ENCODE measurements at regions not wholly inside any gene's neighbourhood (a gene's known extent, or its start where the extent isn't known, plus 50 kb on each side); places are given as distances from the start of the nearest gene placed in this dataset.

DNA sequence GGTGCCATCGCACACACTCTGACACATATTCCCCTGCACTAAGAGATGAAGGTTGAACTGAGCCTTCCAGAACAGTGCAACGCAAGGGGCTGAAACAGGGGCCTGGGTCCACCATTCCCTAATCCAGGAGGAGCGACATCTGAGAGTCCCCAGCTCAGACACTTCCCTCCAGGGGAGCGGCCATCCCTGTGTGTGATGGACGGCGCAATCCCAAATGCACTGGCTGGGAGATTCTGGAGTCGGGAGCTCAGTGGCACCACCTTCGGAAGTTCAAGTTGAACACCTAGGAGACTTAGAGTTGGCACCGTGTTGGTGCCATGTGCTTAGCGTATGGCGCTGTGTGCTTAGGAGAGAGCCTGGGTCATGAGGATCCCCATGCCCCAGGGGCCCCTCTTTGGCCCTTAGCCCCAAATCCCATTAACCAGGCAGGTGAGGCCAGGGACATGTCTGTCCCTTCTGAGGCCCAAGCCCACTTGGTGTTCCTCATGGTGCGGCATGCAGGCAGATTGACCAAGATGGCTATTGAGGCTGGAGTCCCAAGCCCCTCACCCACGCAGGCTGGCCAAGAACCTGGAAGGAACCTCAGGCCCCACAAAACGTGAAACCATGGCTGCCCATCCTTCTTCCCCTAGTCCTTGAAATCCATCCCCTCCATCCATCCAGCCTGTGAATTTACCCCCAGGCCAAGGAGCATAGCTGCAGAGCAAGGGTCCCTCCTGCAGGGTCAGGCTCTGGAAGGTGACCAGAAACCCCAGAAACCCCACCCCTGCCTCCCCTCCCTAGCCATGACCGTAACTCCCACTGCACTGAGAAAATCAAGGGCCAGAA is 114.1 kb upstream of the OTOS start:
- POLR2A ChIA-PET: no interaction called here
- no peak for DNase-seq (ENCODE audit: low read depth, low spot score)
- CTCF ChIA-PET: interaction anchor here (0.8 to 1.5 kb wide), 2 partner anchors 10 to 22 kb away, joined by 3 to 5 read pairs; no protein-coding TSS in a partner anchor
- H3K4me3 ChIP-seq (ENCODE audit: low read depth, low read length): no peak overlapping the region
- TF ChIP-seq, protein P1, sequence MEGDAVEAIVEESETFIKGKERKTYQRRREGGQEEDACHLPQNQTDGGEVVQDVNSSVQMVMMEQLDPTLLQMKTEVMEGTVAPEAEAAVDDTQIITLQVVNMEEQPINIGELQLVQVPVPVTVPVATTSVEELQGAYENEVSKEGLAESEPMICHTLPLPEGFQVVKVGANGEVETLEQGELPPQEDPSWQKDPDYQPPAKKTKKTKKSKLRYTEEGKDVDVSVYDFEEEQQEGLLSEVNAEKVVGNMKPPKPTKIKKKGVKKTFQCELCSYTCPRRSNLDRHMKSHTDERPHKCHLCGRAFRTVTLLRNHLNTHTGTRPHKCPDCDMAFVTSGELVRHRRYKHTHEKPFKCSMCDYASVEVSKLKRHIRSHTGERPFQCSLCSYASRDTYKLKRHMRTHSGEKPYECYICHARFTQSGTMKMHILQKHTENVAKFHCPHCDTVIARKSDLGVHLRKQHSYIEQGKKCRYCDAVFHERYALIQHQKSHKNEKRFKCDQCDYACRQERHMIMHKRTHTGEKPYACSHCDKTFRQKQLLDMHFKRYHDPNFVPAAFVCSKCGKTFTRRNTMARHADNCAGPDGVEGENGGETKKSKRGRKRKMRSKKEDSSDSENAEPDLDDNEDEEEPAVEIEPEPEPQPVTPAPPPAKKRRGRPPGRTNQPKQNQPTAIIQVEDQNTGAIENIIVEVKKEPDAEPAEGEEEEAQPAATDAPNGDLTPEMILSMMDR (IDR thresholded peaks at IDR 0.05; ENCODE audit: insufficient read depth, low read length, missing control alignments): no peak

DNA sequence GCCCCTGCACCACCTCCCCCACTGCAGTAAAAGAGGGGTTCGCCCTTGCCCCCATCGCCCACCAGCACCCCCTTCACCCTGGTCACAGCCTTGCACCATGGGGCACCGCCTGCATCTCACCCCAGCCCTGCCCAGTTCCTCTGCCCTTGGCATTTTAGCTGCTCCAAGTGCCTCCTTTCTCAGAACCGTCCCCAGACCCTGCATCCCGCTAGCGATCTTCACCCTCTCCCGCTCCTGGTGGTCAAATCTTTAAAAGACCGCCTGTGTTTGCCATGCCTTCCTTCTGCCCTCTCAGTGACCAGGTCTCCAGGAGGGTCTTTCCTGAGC is 114.7 kb upstream of the OTOS start:
- TF ChIP-seq, protein P1 (IDR thresholded peaks at IDR 0.05; ENCODE audit: insufficient read depth, low read length, missing control alignments): no peak
- H3K4me3 ChIP-seq (ENCODE audit: low read depth, low read length): no peak overlapping the region
- no peak for DNase-seq (ENCODE audit: low read depth, low spot score)
- ChIA-PET POLR2A (no interaction called here), CTCF (no interaction called here)

DNA sequence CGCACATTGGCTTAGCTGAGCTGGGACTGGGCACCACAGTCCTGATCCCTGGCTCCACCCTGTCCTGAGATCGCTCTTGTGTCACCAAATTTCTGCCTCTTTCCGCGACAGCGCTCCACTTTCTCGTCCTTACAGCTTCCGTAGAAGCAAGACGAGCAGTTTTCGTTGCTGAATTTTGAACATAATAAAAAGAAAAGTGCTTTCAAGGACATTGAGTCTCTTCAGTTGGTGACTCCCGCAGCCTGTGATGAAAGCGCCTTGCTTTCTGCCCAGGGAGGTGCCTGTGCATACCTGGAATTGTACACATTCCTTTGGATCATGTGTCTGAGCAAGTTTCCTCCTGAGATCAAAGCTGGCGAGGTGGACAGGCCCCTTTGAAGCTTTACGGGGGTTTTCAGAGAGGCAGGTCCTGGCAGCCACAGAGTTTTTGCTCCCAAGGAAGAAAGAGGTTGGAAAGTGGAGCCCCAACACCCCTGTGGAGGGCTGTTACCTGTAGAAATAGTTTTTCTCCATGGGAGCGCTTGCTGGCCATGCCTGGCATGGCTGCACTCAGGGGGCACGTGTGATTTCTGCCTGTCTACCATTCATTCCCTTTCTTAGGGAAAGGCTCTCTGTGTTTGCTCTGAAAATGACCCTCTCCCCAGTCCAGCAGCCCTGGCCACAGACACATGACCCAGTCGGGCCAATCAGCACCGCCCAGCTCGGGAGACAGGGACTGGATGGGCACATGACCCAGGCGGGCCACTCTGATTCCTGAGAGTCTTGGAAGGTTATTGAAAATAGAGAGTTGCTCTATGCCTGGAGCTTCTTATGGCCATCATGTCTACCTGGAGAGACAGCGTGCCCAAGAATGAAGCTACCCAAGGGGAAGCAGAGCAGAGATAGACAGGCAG is 115.6 kb upstream of the OTOS start:
- POLR2A ChIA-PET: interaction anchor here (0.6 kb wide), 1 partner anchor 305 kb away, joined by 3 read pairs; no protein-coding TSS in a partner anchor
- CTCF ChIA-PET: interaction anchor here (1.0 kb wide), 1 partner anchor 23 kb away, joined by 4 read pairs; no protein-coding TSS in a partner anchor
- no peak for DNase-seq (ENCODE audit: low read depth, low spot score)
- no peak overlapping the region for H3K4me3 ChIP-seq (ENCODE audit: low read depth, low read length)
- TF ChIP-seq, protein P1 (IDR thresholded peaks at IDR 0.05; ENCODE audit: insufficient read depth, low read length, missing control alignments): no peak

DNA sequence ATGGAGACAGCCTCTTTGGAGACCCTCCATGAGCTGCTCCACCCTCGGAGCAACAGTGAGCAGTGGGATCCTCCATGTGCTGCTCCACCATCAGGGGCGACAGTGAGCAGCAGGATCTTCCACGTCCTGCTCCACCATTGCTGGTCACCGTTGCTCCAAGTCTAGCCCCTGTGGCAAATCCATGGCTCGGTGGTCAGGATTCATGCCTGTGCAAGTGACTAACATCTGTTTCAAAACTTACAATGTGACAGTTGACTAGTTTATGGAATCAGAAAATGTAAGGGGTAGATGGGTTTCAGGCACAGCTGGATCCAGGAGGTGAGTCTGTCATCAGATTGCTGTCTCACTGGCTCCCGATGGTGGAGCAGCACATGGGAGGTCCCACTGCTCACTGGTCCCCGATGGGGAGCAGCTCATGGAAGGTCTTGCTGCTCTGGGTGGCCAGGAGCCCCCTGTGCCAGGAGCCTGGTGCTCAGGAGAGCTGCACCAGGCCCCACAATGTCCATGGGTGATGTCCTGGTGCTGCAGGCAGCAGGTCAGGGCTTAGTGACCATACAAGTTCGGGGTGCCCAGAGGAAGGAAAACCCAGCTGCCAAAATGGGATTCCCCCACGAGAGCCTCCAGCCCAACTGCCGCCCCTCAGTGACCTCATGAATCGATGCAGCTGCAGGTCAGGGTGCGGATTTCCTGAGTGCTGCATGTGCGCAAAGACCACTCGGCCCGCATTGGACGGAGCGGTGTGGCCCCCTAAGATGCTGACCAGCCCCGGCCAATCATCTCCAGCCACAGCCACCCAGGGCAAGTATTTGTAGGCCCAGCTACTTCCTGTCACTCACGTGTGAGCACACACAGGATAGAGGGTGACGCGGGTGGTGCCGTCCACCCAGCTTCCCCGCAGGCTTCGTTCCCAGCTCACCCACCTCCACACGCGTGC is 116.5 kb upstream of the OTOS start:
- ChIA-PET CTCF (no interaction called here), POLR2A (no interaction called here)
- TF ChIP-seq, protein P1 (IDR thresholded peaks at IDR 0.05; ENCODE audit: insufficient read depth, low read length, missing control alignments): no peak
- no peak overlapping the region for H3K4me3 ChIP-seq (ENCODE audit: low read depth, low read length)
- no peak for DNase-seq (ENCODE audit: low read depth, low spot score)

DNA sequence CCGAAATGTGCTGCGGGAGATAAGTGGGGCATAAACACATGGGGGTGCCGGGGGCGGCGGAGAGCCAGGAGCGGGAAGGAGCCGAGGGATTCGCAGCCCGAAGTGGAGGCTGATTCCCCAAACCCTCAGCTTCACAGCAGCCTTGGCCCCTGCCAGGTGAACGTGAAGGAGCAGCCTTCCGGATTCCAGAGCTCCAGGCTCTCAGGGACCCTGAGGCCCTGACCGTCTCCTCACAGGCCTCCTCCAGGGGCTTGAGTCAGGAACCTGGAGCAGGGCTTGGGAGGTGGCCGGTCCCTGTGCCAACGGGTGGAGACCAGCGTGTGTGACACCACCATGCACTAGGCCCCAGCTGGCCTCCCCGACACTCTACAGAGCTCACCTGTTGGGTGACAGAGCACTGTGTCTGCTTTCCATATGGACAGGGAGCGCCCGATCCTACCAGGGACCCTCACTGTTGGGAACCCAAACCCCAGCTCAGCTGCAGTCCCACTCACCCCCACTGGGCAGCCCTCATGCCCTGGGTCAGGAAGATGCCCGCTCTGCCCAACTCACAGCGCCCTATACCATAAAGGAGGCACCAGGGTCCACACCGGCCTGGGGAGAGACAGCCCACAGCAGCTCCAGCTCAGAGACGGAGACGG is 117.6 kb upstream of the OTOS start:
- DNase-seq (ENCODE audit: low read depth, low spot score): no peak
- ChIA-PET POLR2A (no interaction called here), CTCF (no interaction called here)
- H3K4me3 ChIP-seq (ENCODE audit: low read depth, low read length): no peak overlapping the region
- TF ChIP-seq, protein P1 (IDR thresholded peaks at IDR 0.05; ENCODE audit: insufficient read depth, low read length, missing control alignments): no peak

Data from AG04449 (cell line).